GM18858 (cell line): ENCODE measurements at regions not wholly inside any gene's neighbourhood (a gene's known extent, or its start where the extent isn't known, plus 50 kb on each side); places are given as distances from the start of the nearest gene placed in this dataset.

ENCODE experiments used
- ATAC-seq: cut with Tn5 transposase; IDR thresholded peaks from one replicate; pipeline ENCODE4 v1.9.1; 2021; ENCODE audit not compliant: unreplicated experiment

DNA sequence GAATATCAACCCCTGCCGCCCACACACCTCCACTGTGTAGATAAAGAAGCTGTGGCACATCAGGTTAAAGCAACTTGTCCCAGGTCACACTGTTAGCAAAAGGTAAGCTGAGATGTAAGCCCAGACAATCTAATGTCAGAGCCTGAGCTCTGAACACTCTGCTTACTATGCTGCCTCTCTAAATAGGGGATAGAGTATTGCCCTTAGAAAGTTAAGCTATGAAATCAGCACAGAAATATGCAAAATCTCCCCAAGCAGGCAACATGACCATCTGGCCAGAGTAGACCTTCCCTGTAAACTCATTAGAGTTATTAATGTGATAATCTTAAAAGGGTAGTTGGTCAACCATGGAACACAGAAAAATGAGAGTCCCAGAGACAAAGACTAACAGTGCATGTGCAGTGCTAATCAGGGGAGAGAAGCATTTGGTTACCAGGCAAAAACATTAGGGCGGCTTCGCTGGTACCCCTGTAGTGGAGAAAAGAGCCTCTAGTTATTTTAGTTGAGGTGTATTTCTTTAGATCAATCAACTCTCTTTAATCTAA lies 171.0 kb downstream of the BTG1 start:
- ATAC-seq, result no peak

- no peak for ATAC-seq
These were observed 171.8 kb downstream of the BTG1 start for GRCh38 chr12:91973813-91974212.

GRCh38 chr12:91972896-91973295 lies 172.8 kb downstream of the BTG1 start:
- ATAC-seq, result no peak

DNA sequence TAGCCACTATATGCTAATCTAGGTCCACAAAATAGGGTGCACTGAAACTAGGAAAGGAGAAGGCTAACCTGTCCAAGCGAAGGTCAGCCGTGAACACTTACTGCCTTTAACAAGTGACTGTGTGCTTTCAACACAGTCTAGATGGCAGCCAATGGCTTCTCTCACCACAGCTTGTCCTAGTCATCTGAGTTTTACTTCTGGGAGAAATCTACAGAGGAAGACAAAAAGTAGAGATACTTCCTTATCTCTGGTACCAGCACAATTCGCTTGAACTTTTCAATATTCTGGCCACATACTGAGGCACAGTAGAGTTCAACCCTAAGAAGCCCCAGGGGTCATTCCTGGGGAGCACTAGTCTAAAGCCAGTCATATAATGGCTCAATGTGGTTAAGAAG lies 176.9 kb downstream of the BTG1 start:
- ATAC-seq, result no peak

- ATAC-seq, result no peak
These were observed 177.4 kb downstream of the BTG1 start for GRCh38 chr12:91968076-91968776.

GRCh38 chr12:91967590-91967989 lies 178.1 kb downstream of the BTG1 start:
- no peak for ATAC-seq

DNA sequence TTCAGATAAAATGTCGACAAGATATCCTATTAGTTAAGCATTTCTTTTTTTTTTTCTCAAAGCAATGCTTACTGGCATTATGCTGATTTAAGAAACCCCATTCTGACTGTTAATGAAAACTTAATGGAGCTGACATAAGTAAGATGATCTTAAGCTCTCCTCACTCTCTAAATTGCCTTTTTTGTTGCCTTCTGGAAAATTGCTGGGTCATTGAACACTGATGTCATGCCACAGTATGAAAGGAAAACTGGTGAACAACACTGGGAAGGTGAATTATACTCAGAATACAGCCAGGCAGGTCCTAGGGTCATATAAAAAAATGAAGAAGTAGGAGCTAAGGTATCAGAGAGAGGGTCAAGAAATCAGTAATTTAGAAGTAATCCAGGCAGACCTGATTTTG lies 179.9 kb downstream of the BTG1 start:
- ATAC-seq, result no peak

- no peak for ATAC-seq
These were observed 181.1 kb downstream of the BTG1 start for GRCh38 chr12:91964501-91964900.

DNA sequence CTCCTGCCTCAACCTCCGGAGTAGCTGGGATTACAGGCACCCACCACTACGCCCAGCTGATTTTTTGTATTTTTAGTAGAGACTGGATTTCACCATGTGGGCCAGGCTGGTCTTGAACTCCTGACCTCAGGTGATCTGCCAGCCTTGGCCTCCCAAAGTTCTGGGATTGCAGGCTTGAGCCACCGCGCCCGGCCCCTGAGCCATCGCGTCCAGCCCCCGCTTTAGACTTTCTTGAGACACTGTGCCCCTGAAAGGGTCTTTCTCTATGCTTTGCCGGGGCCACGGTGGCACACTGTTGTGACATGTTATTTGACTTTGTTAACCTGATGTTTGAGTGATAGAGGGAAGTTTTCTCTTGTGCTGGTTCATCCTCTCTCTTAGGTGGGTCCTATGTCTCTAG lies 186.4 kb downstream of the BTG1 start:
- ATAC-seq, result no peak

GRCh38 chr12:91958816-91959215 lies 186.8 kb downstream of the BTG1 start:
- ATAC-seq, result no peak

GRCh38 chr12:91954747-91955146 lies 190.9 kb downstream of the BTG1 start:
- ATAC-seq, result no peak

- no peak for ATAC-seq
These were observed 191.3 kb downstream of the BTG1 start for GRCh38 chr12:91954326-91954725.

- no peak for ATAC-seq
These were observed 192.7 kb downstream of the BTG1 start for GRCh38 chr12:91952916-91953315.

GRCh38 chr12:91951571-91951970 lies 194.1 kb downstream of the BTG1 start:
- ATAC-seq, result no peak

- no peak for ATAC-seq
These were observed 197.1 kb downstream of the BTG1 start for GRCh38 chr12:91948504-91948903.

DNA sequence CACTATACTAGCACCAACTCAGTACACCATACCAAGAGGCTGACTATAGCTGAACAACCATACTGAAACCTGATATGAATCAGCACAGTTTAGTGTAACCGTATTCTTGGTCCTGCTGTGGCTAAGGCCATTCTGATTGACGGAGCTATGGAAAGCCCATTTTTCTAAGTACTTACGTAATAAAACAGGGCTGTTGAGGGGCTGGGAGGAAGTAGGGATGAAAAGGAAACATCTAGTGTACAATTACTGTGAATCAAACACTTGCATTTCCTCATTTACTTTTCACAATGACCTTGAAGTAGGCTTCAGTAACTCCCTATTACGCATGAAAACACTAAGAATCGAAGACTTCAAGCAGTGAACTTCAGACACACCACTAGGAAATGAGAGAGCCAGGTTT lies 198.2 kb downstream of the BTG1 start:
- ATAC-seq, result peak; percentile 93

GRCh38 chr12:91944637-91945036 lies 201.0 kb downstream of the BTG1 start:
- no peak for ATAC-seq

DNA sequence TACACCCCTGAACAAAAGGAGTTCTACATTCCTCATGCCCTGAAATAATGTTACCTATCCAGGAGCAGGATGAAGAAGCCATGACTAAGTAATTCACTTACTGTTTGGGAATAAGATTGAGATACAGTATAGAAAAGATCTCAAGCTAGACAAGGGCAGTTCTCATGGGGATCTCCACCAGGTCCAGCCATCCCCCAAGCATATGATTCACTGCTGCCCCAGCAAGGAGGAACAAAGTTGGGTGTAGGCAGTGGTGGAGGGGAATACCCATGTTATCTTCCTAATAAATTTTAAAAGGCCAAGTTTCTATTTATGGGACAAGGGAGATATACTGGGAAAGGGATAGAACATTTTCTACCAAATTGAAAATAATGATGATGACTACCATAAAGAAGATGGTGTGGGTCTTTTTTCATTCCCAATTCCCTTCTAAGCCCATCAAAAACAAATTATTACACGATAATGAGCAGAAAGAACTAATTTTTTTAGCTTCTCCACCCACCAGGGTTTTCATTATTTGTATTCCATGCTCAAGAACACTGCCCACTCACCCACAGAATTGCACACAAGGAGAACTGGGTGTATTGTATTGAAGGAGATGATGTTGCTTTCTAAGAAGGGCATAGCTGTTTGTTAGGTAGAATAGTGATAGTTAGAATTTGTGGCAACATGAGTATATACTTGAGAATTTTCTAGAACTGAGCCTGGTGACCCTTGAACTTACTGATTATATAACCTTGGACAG lies 204.6 kb downstream of the BTG1 start:
- ATAC-seq, result no peak

DNA sequence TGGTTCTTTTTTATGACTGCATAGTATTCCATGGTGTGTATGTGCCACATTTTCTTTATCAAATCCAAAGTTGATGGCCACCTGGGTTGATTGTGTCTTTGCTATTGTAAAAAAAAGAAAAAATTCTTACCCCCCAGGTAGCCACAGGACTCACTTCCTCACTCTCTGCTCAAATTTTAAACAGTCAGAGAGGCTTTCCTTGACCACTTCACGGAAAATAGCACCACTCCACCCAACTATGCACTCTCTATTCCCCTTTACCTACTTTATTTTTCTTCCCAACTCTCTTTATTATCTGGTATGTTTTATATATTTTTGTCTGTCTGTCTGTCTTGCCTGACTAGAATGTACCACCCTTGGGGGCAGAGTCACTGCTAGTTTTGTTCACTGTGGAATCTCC lies 205.3 kb downstream of the BTG1 start:
- no peak for ATAC-seq

- no peak for ATAC-seq
These were observed 207.9 kb downstream of the BTG1 start for GRCh38 chr12:91937706-91938105.

GRCh38 chr12:91937009-91937408 lies 208.6 kb downstream of the BTG1 start:
- no peak for ATAC-seq

- ATAC-seq, result no peak
These were observed 210.3 kb downstream of the BTG1 start for GRCh38 chr12:91935296-91935695.
